NCI-H1436 treated with DMSO at 0.1 percent for 48 hours (cell line): ENCODE measurements at regions not wholly inside any gene's neighbourhood (a gene's known extent, or its start where the extent isn't known, plus 50 kb on each side); places are given as distances from the start of the nearest gene placed in this dataset.
"Not testable (repeated sequence)": the region's sequence is repeated elsewhere in the genome, so short reads cannot be mapped to it uniquely, and the experiment has no call there.

ENCODE experiments used
- DNase-seq: peaks from one replicate; lab custom pipeline; 2025; lab: John Stamatoyannopoulos, UW

GRCh38 chr11:34754171-34754823 lies 133.4 kb downstream of the EHF start:
- no peak for DNase-seq

- no peak for DNase-seq
These were observed 130.0 kb downstream of the EHF start for GRCh38 chr11:34750692-34751405.

GRCh38 chr11:34749666-34750659 lies 129.1 kb downstream of the EHF start:
- DNase-seq, result no peak

DNA sequence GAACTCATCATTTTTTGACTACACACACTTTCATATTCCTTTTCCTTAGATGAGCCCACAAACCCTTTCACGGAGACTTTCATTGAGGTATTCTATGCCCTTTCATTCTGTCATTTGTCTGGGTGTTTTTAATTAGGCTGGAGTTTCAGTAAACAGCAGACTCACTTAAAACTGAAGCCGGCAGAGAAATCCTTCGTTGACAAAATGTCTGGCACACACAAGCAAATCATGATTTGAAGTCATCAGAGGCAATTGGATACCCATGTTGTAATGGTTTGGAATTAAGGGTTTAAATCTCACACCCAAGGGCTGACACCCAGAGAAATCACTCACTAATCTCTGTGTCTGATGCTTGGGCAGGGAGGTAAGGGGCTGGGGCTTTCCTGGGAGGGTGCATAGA lies 127.1 kb downstream of the EHF start:
- no peak for DNase-seq

DNA sequence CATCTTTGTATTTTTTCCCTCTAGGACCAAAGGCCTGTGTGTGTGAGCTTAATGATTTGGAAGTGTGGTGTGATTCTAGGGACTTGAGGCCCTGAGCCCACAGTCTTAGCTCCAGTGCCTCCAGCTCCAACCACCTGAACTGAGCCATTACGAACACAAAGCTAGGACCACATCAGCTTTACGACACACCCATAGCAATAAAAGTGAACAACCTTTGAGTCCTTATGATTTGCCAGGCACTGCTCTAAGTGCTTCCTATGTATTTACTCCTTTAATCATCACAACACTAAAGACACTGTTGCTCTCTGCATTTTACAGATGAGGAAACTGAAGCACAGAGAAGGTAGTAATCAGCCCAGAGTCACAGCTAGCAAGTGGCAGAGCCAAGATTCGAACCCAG lies 126.4 kb downstream of the EHF start:
- no peak for DNase-seq

DNA sequence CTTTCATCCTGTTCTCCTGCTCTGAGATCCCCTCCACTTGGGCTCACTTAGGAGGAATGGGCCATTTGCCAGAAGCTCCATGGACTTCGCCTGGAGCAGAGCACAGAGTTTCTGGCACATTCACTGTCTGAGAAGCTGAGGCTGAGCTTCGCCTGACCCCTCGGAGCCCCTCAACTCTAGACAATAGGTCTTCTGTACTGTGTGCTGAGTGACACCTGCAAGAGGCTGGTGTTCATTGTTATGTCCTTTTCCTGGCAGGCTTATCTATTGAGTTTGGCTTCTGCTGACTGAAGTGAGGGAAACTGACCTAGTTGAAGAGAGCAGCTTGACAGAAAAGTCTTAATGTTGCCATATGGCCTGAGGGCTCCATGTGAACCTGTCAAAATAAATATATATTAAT lies 124.3 kb downstream of the EHF start:
- no peak for DNase-seq

DNA sequence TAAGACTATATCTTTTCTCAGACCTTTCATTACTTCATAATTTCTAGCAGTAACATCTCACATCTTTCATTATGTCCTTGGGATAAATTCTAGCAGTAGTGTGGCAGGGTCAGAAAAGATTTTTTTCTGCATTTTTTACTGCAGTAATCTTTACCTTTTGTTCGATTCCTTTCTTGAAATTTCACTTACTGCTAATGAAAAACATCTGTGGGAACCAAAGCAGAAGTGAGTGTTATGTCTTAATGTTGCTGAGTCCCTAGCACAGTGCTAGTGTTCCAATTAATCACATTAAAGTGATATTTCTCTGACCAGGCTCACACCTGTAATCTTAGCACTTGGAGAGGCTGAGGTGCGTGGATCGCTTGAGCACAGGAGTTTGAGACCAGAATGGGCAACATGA lies 123.6 kb downstream of the EHF start:
- DNase-seq, result no peak

- DNase-seq, result no peak
These were observed 117.3 kb downstream of the EHF start for GRCh38 chr11:34738237-34738636.

DNA sequence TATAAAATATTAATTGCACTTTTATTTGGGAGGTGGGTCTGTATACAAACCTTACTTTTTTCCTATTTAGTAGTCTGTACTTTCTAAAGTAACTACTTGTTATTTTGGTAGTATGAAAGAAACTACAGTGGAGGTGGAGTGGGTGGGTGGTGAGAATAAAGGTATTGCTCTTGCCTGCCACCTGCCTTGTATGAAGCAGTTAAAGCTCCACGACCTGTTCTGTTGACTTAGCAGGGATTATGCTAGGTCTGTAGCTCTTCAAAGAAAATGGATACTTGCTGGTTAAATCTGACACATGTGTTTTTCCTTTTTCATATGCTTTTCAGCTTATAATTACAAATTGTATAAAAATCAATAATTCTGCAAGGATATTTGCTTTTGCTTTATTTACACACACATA lies 111.9 kb downstream of the EHF start:
- peak; percentile 1 for DNase-seq

GRCh38 chr11:34731603-34732002 lies 110.7 kb downstream of the EHF start:
- no peak for DNase-seq

DNA sequence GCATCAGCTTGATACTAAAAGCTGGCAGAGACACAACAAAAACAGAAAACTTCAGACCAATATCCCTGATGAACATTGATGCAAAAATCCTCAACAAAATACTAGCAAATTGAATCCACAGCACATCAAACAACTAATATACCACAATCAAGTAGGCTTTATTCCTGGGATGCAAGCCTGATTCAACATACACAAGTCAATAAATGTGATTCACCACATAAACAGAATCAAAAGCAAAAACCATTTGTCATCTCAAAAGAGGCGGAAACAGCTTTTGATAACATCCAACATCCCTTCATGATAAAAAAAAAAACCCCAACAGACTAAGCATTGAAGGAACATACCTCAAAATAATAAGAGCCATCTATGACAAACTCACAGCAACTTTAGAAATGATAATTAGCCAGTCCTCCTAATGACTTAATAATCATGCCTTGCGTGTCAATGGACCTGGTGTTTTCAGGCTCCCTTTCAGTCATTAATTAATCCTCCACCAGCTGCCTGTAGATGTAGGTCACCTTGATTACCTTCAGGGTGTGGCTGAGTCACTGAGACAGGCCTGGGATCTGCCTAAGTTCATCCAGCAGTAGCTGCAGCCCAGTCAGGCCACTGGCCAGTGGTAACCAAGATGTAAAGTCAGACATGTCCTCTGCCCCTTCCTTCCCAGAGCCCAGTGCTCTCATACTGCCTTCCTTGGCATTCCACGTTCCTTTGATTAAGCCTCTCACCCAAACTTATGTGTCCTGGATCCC lies 109.8 kb downstream of the EHF start:
- no peak for DNase-seq

- DNase-seq, result no peak
These were observed 107.7 kb downstream of the EHF start for GRCh38 chr11:34728609-34729008.

DNA sequence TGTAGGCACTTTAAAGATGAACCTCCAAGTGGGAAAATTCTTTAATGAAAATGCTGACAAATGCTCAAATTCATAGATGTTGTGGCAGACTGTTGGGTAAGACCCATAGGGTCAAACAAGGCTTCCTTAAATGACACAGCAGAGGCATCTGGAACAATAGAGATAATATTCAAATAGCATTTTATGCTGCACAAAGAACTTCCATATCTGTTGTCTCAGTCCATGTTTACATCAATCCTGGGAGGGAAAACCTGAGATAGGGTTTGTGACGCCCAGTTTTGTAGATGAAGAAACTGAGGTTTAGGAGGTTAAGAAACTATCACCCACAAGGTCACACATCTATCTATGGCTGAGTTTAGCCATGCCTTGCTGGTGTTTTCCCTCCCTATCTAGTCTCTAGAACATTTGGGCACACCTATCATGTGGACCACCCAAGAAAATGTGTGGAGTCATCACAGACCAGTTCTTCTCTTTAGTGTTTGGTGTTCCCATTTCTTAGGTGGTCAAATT lies 106.4 kb downstream of the EHF start:
- DNase-seq, result no peak

GRCh38 chr11:34724973-34725372 lies 104.1 kb downstream of the EHF start:
- DNase-seq, result no peak

DNA sequence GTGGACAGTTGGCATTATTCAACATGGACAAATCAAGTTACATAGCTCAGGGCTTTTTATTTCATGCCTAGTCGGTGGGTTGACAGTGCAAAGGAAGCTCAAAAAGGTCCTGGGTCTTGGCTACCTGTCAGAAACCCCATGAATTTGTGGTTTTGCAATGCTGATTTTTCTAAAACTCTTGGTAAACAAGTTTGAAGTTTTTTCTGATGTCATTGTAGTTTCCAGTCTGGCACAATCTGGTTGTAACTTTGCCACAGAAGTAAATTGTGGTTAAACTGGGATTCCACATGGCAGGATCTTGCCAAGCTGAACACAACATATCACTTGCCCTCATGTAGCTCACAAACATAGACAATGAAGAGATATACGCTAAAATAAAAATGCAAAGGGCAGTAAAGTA lies 100.8 kb downstream of the EHF start:
- DNase-seq, result no peak

DNA sequence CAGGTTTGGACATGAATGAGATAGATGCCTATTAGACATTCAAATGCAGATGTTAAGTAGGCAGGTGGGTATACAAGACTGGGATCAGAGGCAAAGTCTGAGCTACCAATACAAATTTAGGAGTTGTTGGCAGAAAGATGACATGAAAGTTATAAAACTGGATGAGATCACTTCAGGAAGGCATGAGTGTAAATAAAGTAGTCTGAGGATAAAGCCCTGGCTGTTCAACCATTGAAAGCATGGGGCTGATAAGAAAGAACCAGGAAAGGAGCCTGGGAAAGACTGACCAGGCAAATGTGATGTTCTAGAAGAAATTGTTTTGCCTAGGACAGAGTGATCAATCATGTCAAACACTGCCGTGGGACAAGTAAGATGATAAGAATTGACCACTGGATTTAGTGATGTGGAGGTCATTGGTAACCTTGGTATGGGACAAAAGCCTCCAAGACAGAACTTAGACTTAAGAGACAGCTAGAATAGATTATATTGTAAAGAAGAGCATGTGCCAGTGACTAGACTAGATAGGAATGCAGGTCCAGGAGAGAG lies 98.5 kb downstream of the EHF start:
- DNase-seq, result no peak

DNA sequence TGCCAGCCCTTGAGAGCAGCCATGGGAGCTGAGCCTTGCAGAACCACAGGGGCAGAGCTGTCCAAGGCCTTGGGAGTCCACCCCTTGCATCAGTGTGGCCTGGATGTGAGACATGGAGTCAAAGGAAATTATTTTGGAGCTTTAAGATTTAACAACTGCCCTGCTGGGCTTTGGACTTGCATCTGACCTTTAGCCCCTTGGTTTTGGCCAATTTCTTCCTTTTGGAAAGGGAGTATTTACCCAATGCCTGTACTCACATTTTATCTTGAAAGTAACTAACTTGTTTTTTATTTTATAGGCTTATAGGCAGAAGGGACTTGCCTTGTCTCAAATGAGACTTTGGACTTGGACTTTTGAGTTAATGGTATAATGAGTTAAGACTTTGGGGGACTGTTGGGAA lies 92.7 kb downstream of the EHF start:
- not testable (repeated sequence) for DNase-seq
